ENCODE measurements at regions not wholly inside any gene's neighbourhood (a gene's known extent, or its start where the extent isn't known, plus 50 kb on each side); places are given as distances from the start of the nearest gene placed in this dataset.
"Not testable (repeated sequence)": the region's sequence is repeated elsewhere in the genome, so short reads cannot be mapped to it uniquely, and the experiment has no call there.

DNA sequence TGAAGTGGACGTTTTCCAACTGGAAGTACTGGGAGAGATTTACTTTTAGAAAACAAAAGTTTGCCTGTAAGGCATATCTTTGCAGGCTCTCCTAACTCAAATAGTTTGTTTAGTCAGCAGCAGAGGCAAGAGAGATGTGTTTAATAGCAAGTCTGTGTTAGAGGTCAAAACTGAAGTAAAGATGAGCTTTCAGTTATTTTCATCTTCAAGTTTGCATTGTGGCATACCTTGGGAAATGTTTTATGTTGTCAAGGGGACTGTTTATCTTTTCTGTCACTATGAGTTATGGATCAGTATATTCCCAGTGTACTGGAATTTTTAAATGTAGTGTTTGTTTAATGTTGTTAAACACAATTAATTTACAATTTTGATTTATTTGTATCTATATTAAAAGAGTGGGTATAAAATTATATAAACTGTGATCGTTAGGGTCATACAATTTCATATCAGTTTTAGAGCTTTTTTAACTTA lies 169.7 kb upstream of the PPP1R3A start:
- H3K9me3 Mint-ChIP-seq = no peaks in the 10 kb centered on the region
- H3K27me3 Mint-ChIP-seq = peaks cover 62% of the 10 kb centered on the region
- no peaks in the 10 kb centered on the region for H3K36me3 Mint-ChIP-seq
- no peak overlapping the region for H3K27ac Mint-ChIP-seq
- no peak overlapping the region for H3K4me3 Mint-ChIP-seq
- no peak for ATAC-seq
- H3K4me1 Mint-ChIP-seq = peaks cover 43% of the 10 kb centered on the region

DNA sequence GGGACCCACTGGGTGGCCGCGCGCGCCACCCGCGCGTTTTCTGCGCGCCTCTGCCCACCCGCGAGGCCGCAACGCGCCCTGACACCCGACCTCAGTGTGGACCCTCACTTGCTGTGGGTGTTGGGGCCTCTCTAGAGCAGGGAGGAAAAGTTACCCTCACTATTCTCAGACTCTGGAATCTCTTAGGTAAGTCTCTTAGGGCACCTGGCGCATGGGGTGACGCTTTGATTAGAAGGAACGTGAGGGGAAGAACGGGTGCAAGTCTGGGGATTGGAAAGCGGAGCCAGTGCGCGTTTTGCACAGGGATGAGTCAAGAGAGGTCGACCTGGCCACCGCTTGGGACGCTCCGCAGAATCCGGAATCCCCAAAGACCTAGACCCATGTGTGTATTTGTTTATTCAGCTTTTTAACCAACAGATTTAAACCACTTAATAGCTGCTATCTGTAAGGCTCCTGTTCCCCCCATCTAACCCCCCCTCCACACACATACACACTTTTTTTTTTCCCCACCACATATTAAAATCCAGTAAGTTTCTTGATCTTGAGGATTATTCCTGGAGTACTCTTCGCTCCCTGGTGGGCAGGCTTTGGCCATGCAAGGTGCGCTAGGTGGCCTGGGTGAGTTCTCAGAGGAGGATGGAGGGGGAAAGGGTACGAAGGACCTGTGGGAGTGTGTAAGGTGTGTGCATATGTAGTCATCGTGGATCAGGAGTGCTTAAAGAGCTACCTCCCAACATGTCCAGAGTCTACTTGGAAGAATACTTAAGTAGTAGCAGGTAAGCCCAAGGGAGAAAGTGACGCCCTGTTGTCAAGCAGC lies 169.1 kb upstream of the PPP1R3A start:
- peaks cover 64% of the 10 kb centered on the region for H3K27me3 Mint-ChIP-seq
- H3K27ac Mint-ChIP-seq = no peak overlapping the region
- no peaks in the 10 kb centered on the region for H3K36me3 Mint-ChIP-seq
- ATAC-seq = no peak
- no peak overlapping the region for H3K4me3 Mint-ChIP-seq
- H3K9me3 Mint-ChIP-seq = no peaks in the 10 kb centered on the region
- peaks cover 49% of the 10 kb centered on the region for H3K4me1 Mint-ChIP-seq

DNA sequence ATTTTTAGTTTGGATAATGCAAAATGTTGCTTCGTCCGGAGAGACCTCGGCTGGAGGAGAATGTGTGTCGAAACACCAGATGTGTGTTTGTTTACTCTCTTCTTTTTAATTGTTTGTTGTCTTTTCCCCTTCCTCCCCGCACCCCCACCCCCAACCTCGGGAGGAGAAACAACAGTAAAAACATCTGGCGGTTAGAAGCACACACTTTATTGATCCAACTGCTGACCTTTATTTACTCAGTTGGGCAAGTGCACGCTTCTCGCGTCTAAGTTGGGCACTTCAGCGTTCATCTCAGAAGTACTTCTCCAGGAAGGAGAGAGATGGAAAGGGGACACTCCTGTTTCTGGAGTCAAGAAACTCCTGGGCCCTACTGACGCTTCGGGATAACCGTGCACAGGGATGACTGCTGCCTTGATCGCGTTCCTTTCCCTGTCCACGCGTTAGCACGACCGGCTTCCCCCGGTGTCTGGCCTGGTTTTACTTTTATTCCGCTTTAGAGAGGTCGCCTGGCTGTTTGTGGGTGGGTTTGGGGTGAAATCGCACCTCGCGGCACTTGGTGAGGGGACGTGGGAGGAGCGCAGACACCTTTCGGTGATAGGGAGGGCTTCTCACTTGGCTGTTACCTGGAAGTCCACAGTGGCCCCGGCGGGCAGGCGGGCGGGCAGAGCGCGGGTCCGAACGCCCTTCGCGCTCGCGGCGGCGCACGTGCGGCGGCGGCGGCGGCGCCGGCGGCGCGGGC lies 168.3 kb upstream of the PPP1R3A start:
- Mint-ChIP-seq H3K4me1 (peaks cover 52% of the 10 kb centered on the region), H3K9me3 (no peaks in the 10 kb centered on the region), H3K27me3 (peaks cover 60% of the 10 kb centered on the region), H3K4me3 (peak overlapping the region; percentile 72), H3K27ac (no peak overlapping the region), H3K36me3 (no peaks in the 10 kb centered on the region)
- ATAC-seq = no peak

DNA sequence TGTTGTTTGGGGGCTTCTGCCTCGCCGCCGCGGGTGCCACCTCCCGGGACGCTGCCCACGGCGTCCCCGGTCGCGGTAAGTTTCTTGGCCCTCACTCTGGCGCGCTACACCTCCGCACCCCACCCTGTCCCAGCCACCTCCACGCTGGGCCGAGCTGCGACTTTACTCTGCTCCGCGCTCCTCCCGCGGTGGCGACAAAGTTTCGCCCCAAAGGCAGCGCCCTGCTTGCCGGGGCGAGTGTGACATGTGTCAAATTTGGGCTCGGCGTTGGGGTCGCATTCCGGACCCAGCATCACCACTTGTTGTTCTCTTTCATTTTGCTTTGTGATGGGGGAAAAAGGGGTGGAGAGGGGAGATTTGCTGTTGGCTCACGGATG lies 167.7 kb upstream of the PPP1R3A start:
- no peaks in the 10 kb centered on the region for H3K36me3 Mint-ChIP-seq
- peak overlapping the region; percentile 72 for H3K4me3 Mint-ChIP-seq
- peak; percentile 47 for ATAC-seq
- H3K27me3 Mint-ChIP-seq = peaks cover 63% of the 10 kb centered on the region
- peaks cover 52% of the 10 kb centered on the region for H3K4me1 Mint-ChIP-seq
- no peaks in the 10 kb centered on the region for H3K9me3 Mint-ChIP-seq
- no peak overlapping the region for H3K27ac Mint-ChIP-seq

DNA sequence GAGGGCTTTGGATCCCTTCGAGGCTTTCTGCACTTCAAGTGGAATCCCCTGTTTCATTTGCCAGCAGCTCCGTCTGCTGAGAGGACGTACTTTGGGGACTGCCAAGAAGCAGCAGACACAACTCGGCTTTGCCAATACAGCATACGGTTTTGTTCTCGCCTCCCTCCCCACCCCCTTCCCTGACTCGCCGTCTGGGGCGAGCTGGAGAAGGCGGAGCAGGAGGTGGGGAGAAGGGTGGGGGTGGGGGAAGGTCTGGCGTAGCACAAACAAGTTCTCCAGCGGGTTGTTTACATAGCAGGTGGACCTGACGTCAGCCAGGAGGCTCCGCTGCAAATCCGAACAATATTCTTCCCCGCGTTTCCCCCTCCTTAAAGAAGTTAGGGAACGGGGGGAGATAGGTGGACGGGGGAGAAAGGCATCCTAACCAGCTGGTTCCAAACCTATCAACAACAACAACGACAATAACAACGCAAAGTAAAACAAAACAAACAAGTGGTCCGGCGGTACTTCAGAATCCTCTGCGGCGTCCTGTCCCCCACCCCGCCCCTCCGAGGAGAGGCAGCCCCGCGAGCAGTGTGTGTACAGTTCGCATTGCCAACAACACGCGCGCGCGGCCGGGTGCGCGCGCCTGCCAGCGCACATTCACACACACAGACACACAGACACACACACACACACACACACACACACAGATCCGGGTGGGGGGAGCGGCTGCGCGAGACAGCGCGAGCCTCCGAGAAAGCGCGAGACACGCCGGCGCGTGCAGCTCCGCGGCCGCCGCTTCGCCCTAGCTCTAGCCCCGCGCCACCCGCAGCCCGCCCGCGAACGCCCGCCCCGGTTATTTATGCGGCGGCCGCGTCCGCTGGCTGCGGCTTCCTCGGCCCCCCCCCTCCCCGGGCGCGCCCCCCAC lies 167.0 kb upstream of the PPP1R3A start:
- peak; percentile 58 for ATAC-seq
- Mint-ChIP-seq H3K27ac (peak overlapping the region; percentile 42), H3K27me3 (peaks cover 69% of the 10 kb centered on the region), H3K4me3 (peak overlapping the region; percentile 91), H3K4me1 (peaks cover 52% of the 10 kb centered on the region), H3K9me3 (no peaks in the 10 kb centered on the region), H3K36me3 (no peaks in the 10 kb centered on the region)

DNA sequence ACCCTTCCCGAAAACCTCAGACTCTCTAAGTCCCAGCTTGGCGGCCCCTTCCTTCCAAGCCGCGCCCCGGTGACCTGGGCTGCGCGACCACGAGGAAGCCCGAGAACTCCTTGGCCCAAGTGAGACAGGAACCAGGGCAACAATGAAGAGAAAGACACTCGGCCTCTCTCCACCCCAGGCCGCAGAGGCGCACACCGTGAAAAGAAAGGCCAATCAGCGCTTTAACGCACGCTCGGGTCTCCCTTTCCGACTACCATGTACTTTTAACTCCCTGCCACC lies 166.4 kb upstream of the PPP1R3A start:
- no peaks in the 10 kb centered on the region for H3K36me3 Mint-ChIP-seq
- peaks cover 71% of the 10 kb centered on the region for H3K27me3 Mint-ChIP-seq
- no peaks in the 10 kb centered on the region for H3K9me3 Mint-ChIP-seq
- ATAC-seq = peak; percentile 3
- peaks cover 52% of the 10 kb centered on the region for H3K4me1 Mint-ChIP-seq
- peak overlapping the region; percentile 91 for H3K4me3 Mint-ChIP-seq
- peak overlapping the region; percentile 42 for H3K27ac Mint-ChIP-seq

DNA sequence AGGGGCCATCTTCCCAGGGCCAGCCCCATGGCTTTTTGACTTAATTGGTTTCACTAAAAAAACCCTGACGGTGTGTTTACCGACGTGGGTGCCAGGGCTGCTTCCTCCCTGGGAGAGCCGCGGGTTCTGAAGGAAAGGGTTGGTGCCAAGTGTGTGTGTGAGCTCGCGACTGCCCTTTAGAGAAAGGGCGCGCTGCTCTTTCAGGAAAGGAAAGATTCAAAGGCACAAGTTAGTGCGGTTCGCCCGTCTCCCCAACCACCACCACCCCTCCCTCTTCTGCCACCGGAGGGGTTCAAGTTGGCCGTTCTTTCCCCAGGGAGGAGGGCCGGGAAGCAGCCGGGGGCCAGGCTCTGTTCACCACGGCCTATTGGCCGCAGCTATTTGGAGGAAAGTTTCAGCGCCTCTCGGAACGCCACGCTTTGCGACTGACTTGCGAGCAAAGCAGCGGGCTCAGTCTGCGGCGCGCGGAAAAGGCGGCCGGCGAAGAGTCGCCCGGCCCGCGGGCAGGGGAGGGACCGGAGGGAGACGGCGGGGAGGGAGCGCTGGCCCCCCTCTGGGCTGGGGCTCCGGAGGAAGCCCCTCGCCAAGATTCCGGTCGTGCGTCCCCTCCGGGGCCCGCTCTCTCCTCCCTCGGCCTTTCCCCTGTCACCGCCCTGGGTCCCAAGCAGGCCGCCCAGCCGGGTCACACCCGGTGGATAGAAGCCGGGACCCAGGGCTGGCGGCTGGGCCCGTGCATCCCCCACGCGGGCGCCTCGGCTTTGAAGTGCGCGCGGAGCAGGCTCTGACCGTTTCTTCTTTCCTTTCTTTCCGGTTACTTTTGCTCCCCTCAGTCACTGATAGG lies 165.9 kb upstream of the PPP1R3A start:
- peak; percentile 40 for ATAC-seq
- no peaks in the 10 kb centered on the region for H3K36me3 Mint-ChIP-seq
- H3K9me3 Mint-ChIP-seq = no peaks in the 10 kb centered on the region
- peak overlapping the region; percentile 91 for H3K4me3 Mint-ChIP-seq
- peak overlapping the region; percentile 42 for H3K27ac Mint-ChIP-seq
- H3K27me3 Mint-ChIP-seq = peaks cover 77% of the 10 kb centered on the region
- H3K4me1 Mint-ChIP-seq = peaks cover 52% of the 10 kb centered on the region

DNA sequence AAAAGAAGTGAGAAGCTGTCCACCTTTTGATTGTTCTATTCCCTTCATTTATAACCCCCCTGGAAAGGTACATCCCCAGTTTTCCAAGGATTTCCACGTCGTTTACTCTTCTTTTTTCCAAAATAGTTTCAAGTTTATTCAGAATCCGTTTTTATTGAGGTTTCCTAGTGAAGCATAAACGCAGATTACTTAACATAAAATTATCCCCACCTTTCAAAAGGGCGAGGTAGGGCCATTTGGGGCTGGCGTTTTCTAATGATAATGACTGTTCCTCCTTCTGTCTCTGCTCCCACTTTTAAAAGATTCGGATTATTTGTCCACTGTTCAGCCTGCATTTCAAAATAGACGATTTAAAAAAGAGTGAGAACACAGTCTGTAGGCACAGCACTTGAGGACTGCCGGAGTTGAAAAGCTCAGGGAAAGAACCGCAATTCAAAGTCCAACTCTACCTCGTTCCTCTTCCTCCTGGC lies 165.2 kb upstream of the PPP1R3A start:
- peaks cover 84% of the 10 kb centered on the region for H3K27me3 Mint-ChIP-seq
- H3K4me3 Mint-ChIP-seq = peak overlapping the region; percentile 75
- ATAC-seq = no peak
- no peaks in the 10 kb centered on the region for H3K36me3 Mint-ChIP-seq
- H3K4me1 Mint-ChIP-seq = peaks cover 52% of the 10 kb centered on the region
- peak overlapping the region; percentile 42 for H3K27ac Mint-ChIP-seq
- H3K9me3 Mint-ChIP-seq = no peaks in the 10 kb centered on the region

DNA sequence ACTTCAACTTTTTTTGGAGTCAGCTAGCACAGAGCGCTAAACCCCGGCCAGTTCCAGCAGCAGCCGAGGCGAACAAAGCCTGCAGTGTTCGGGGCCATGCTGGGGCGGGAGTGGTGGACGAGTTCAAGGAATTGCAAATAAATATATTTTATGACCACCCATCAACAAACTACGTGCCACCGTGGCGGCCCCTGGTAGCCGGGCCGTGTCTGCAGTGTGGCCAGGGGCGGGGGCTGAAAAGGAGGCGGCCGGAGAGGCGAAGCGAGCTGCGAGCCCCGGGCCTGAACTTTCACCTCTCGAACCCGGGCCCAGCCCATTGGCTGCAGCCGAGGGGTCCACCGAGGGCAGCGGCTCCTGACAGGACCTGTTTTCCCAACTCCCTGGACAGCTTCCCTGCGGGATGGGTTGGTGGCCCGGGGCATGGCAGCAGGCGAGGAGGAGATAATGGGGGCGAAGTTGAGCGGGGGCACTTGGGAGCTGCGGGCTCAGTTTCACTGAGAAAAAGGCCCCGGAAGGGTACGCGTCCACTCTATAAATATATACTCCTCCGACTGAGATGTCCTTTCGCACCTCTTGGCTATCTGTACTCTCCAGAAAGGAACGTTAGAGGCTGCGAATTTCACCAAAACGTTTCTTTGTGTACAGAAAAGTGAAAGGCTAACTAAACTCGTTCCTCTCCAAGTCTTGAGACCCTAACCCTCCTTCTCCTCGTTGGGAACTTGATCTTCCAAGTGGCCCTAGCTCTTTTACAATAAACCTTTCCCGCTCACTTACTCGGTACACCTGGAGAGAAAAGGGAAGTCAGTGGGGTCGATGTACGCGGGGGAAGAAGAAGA lies 164.6 kb upstream of the PPP1R3A start:
- no peak for ATAC-seq
- Mint-ChIP-seq H3K4me3 (peak overlapping the region; percentile 75), H3K4me1 (peaks cover 52% of the 10 kb centered on the region), H3K9me3 (no peaks in the 10 kb centered on the region), H3K27ac (no peak overlapping the region), H3K27me3 (peaks cover 82% of the 10 kb centered on the region), H3K36me3 (no peaks in the 10 kb centered on the region)

DNA sequence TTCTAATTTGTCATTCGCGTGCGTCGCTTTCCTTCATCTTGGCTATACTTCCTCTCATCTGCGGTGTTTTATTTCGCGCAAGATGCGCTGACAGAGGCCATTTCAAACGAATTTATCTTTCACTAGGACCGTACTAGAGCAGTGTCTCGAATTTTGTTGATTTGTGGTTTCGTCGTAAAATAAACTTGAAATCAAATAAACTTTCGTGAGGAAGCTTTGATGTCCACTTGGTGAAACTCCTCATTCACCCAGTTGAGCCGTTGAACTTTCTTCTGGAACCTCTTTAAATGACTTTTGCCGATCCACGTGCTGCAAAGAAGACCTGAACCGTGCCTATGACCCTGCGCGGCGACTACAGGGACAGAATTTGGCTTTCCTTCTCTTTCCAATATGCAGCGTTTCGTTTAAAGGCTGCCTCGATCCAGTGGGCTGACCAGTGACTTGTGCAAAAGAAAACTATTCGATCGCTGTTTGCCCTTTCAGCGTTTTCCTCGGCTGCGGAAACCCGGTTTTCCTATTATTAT lies 163.9 kb upstream of the PPP1R3A start:
- peaks cover 51% of the 10 kb centered on the region for H3K4me1 Mint-ChIP-seq
- H3K36me3 Mint-ChIP-seq = no peaks in the 10 kb centered on the region
- H3K9me3 Mint-ChIP-seq = no peaks in the 10 kb centered on the region
- H3K27me3 Mint-ChIP-seq = peaks cover 81% of the 10 kb centered on the region
- ATAC-seq = no peak
- peak overlapping the region; percentile 41 for H3K4me3 Mint-ChIP-seq
- no peak overlapping the region for H3K27ac Mint-ChIP-seq

DNA sequence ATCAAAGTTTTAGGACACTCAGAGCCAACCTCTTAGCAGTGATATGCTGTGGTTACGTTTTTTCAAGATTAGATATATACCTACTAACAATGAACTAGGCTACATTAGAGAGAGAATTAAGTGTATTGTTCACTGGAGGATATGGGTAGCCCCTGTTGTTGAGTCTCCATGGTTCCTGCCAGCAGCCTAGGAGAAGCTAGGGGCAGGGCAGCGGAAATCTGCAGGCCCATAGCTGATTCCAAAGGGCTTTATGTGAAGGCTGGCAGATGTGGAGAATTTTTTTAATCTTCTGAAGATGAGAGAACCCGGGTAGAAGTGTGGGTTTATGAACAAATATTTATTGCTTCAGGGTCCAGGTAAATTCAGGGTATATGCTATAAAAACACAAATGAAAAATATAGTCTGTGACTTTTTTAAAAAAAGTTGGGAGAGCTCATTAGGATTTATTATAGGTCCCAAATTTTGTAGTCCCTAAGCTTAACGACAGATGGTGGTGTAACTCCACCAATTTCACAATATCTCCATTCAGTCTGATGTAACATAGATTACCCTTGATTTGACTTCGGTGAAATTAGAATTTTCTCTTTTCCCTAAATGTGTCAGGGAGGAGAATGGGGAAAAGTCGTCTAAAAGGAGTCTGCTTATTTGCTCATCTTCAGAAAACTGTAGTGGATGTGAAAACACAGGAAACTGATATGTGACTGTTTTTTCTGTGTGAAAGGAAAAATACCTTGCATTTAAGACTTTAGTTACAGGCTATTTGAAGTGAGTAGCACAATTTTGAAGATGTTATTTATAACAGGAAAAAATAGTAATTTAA lies 163.0 kb upstream of the PPP1R3A start:
- Mint-ChIP-seq H3K27ac (no peak overlapping the region), H3K9me3 (no peaks in the 10 kb centered on the region), H3K4me1 (peaks cover 42% of the 10 kb centered on the region), H3K27me3 (peaks cover 77% of the 10 kb centered on the region), H3K4me3 (no peak overlapping the region), H3K36me3 (no peaks in the 10 kb centered on the region)
- no peak for ATAC-seq

DNA sequence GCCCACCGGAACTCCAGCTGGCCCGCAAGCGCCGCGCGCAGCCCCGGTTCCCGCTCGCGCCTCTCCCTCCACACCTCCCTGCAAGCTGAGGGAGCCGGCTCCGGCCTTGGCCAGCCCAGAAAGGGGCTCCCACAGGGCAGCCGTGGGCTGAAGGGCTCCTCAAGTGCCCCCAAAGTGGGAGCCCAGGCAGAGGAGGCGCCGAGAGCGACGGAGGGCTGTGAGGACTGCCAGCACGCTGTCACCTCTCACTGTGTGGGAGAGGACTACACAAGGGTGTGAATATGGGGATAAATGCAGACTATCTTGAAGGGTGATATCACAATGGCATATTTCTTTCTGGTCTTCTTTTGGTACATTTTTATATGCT lies 158.3 kb upstream of the PPP1R3A start:
- peaks cover 42% of the 10 kb centered on the region for H3K27me3 Mint-ChIP-seq
- not testable (repeated sequence) for ATAC-seq, H3K4me3 Mint-ChIP-seq, H3K27ac Mint-ChIP-seq, H3K4me1 Mint-ChIP-seq, H3K9me3 Mint-ChIP-seq, H3K36me3 Mint-ChIP-seq
